Activated CD8-positive, alpha-beta T cell treated with anti-CD3 and anti-CD28 coated beads for 36 hours (primary cell): ENCODE measurements at regions not wholly inside any gene's neighbourhood (a gene's known extent, or its start where the extent isn't known, plus 50 kb on each side); places are given as distances from the start of the nearest gene placed in this dataset.

Experiments
- ATAC-seq: fragments of 200-7000 bp; cut with Tn5 transposase; one replicate; pipeline ENCODE4 v1.10.0; 2021; ENCODE audit warnings: mild to moderate bottlenecking, moderate library complexity
- CTCF ChIA-PET: fragments of 350-600 bp; sonication (Branson Sonifier 250); formaldehyde crosslinking; loops from one replicate; lab custom pipeline; 2021; ENCODE audit warnings: antibody characterized with exemption; lab: Charles Lee
- POLR2A ChIA-PET: fragments of 350-600 bp; sonication (Branson Sonifier 250); formaldehyde crosslinking; loops from one replicate; lab custom pipeline; 2021; ENCODE audit warnings: antibody characterized with exemption; lab: Charles Lee
- DNase-seq: peaks from one replicate; pipeline ENCODE4 v3.0.0-alpha.2; 2020
- H3K27ac Mint-ChIP-seq: one replicate; pipeline ENCODE4 v1.8.0; 2021; ENCODE audit warnings: mild to moderate bottlenecking, mixed read lengths
- H3K27me3 Mint-ChIP-seq: one replicate; pipeline ENCODE4 v1.8.0; 2021; ENCODE audit warnings: mixed read lengths
- H3K36me3 Mint-ChIP-seq: one replicate; pipeline ENCODE4 v1.8.0; 2021; ENCODE audit warnings: low read depth, mixed read lengths
- H3K4me1 Mint-ChIP-seq: one replicate; pipeline ENCODE4 v1.8.0; 2021; ENCODE audit warnings: low read depth, mixed read lengths
- H3K4me3 Mint-ChIP-seq: one replicate; pipeline ENCODE4 v1.8.0; 2021; ENCODE audit warnings: mild to moderate bottlenecking, moderate library complexity, mixed read lengths
- H3K9me3 Mint-ChIP-seq: one replicate; pipeline ENCODE4 v1.8.0; 2021; ENCODE audit warnings: mixed read lengths
- CTCF ChIP-seq: fragments of 200-600 bp; IDR thresholded peaks from one replicate; pipeline ENCODE4 v1.8.0; 2022; ENCODE audit warnings: antibody characterized with exemption, mild to moderate bottlenecking
- intact Hi-C: fragments of 100-400 bp; cut with micrococcal nuclease; formaldehyde crosslinking; loops from one replicate; pipeline ENCODE4 v1.10.0; 2022

- Mint-ChIP-seq H3K4me3 (no peak overlapping the region), H3K9me3 (peaks cover 3% of the 10 kb centered on the region), H3K36me3 (no peaks in the 10 kb centered on the region), H3K4me1 (no peaks in the 10 kb centered on the region), H3K27ac (no peak overlapping the region), H3K27me3 (no peaks in the 10 kb centered on the region)
- intact Hi-C loops = no loop called here
- ATAC-seq = no peak
- ChIA-PET CTCF (interaction anchor here (1.0 kb wide), 1 partner anchor 61 kb away, joined by 3 read pairs; no protein-coding TSS in a partner anchor), POLR2A (no interaction called here)
- DNase-seq = no peak
- no peak for TF ChIP-seq CTCF
Observed at GRCh38 chr3:74328435-74328834, 286.0 kb downstream of the CNTN3 start.

DNA sequence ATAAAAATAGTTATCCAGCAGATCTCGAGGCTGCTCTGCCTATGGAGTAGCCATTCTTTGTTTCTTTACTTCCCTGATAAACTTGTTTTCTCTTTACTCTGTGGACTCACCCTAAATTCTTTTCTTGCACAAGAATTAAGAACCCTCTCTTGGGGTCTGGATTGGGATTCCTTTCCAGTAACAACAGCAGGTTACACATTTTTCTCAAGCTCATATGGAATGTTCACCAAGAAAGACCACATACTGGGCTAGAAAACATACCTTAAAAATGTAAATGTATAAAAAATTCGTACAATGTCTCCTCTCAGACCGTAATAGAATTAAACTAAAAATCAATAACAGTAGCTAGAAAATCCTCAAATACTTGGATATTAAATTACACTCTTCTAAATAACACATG lies 299.2 kb downstream of the CNTN3 start:
- Mint-ChIP-seq H3K36me3 (no peaks in the 10 kb centered on the region), H3K27ac (no peak overlapping the region), H3K27me3 (no peaks in the 10 kb centered on the region), H3K4me3 (no peak overlapping the region), H3K4me1 (no peaks in the 10 kb centered on the region), H3K9me3 (peaks cover 7% of the 10 kb centered on the region)
- intact Hi-C loops = no loop called here
- POLR2A ChIA-PET = no interaction called here
- DNase-seq (no peak), ATAC-seq (no peak)
- TF ChIP-seq CTCF = no peak
- CTCF ChIA-PET = no interaction called here

- TF ChIP-seq CTCF = no peak
- ATAC-seq (no peak), DNase-seq (no peak)
- ChIA-PET CTCF (no interaction called here), POLR2A (no interaction called here)
- Mint-ChIP-seq H3K27ac (no peak overlapping the region), H3K27me3 (no peaks in the 10 kb centered on the region), H3K9me3 (peaks cover 7% of the 10 kb centered on the region), H3K4me1 (no peaks in the 10 kb centered on the region), H3K36me3 (no peaks in the 10 kb centered on the region), H3K4me3 (no peak overlapping the region)
- intact Hi-C loops = no loop called here
Observed at GRCh38 chr3:74314696-74315095, 299.8 kb downstream of the CNTN3 start.

GRCh38 chr3:74309716-74310115 lies 304.7 kb downstream of the CNTN3 start:
- DNase-seq (no peak), ATAC-seq (no peak)
- Mint-ChIP-seq H3K27me3 (no peaks in the 10 kb centered on the region), H3K27ac (no peak overlapping the region), H3K4me3 (no peak overlapping the region), H3K36me3 (no peaks in the 10 kb centered on the region), H3K4me1 (no peaks in the 10 kb centered on the region), H3K9me3 (peaks cover 3% of the 10 kb centered on the region)
- CTCF ChIA-PET = no interaction called here
- POLR2A ChIA-PET = no interaction called here
- TF ChIP-seq CTCF = no peak
- intact Hi-C loops = no loop called here

DNA sequence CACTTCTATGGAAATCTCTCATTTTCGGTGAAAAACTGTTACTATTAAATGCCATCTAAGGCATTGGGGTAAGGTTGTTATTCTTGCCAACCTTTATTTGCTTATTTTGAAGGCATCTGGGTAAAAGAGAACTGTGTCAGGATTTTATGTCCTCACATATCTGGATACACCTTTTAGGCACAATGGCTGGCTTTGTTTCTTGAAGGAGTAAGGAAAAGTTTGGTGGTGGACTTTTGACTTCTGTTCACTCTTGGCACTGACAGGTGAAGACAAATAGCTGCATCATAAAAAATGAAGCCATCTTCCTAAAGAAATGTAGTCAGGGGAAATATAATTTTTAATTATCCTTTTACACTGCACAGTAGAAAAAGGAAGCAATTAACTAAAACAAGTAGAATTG lies 310.0 kb downstream of the CNTN3 start:
- POLR2A ChIA-PET = no interaction called here
- TF ChIP-seq CTCF = no peak

More for the DNA sequence above, 310.0 kb downstream of the CNTN3 start:
- intact Hi-C loops = no loop called here
- no peaks in the 10 kb centered on the region for H3K36me3 Mint-ChIP-seq
- H3K4me1 Mint-ChIP-seq = no peaks in the 10 kb centered on the region
- DNase-seq (no peak), ATAC-seq (no peak)
- H3K4me3 Mint-ChIP-seq = no peak overlapping the region
- CTCF ChIA-PET = no interaction called here
- no peaks in the 10 kb centered on the region for H3K27me3 Mint-ChIP-seq
- H3K27ac Mint-ChIP-seq = no peak overlapping the region
- peaks cover 3% of the 10 kb centered on the region for H3K9me3 Mint-ChIP-seq
